Osteocyte (in vitro differentiated cells): ENCODE measurements at regions not wholly inside any gene's neighbourhood (a gene's known extent, or its start where the extent isn't known, plus 50 kb on each side); places are given as distances from the start of the nearest gene placed in this dataset.

Experiments
- DNase-seq: peaks from one replicate; pipeline ENCODE4 v3.0.0; 2021; ENCODE audit warnings: mixed read lengths; ENCODE audit not compliant: unreplicated experiment; ENCODE audit errors: extremely low spot score
- H3K27ac Mint-ChIP-seq: one replicate; pipeline ENCODE4 v1.8.0; 2021; ENCODE audit warnings: mild to moderate bottlenecking, mixed read lengths; ENCODE audit not compliant: unreplicated experiment
- H3K27me3 Mint-ChIP-seq: one replicate; pipeline ENCODE4 v1.8.0; 2021; ENCODE audit warnings: mixed read lengths; ENCODE audit not compliant: unreplicated experiment
- H3K36me3 Mint-ChIP-seq: one replicate; pipeline ENCODE4 v1.8.0; 2021; ENCODE audit warnings: mixed read lengths; ENCODE audit not compliant: unreplicated experiment
- H3K4me1 Mint-ChIP-seq: one replicate; pipeline ENCODE4 v1.8.0; 2021; ENCODE audit warnings: mixed read lengths; ENCODE audit not compliant: unreplicated experiment
- H3K4me3 Mint-ChIP-seq: one replicate; pipeline ENCODE4 v1.8.0; 2021; ENCODE audit warnings: mild to moderate bottlenecking, moderate library complexity, mixed read lengths; ENCODE audit not compliant: unreplicated experiment
- H3K9me3 Mint-ChIP-seq: one replicate; pipeline ENCODE4 v1.8.0; 2021; ENCODE audit warnings: mixed read lengths; ENCODE audit not compliant: unreplicated experiment
- TF ChIP-seq, protein P1 (sequence below): fragments of 200-600 bp; sonication (generic); IDR thresholded peaks from 2 replicates; pipeline ENCODE4 v1.5.0; 2021; ENCODE audit warnings: antibody characterized with exemption, mild to moderate bottlenecking, moderate library complexity

DNA sequence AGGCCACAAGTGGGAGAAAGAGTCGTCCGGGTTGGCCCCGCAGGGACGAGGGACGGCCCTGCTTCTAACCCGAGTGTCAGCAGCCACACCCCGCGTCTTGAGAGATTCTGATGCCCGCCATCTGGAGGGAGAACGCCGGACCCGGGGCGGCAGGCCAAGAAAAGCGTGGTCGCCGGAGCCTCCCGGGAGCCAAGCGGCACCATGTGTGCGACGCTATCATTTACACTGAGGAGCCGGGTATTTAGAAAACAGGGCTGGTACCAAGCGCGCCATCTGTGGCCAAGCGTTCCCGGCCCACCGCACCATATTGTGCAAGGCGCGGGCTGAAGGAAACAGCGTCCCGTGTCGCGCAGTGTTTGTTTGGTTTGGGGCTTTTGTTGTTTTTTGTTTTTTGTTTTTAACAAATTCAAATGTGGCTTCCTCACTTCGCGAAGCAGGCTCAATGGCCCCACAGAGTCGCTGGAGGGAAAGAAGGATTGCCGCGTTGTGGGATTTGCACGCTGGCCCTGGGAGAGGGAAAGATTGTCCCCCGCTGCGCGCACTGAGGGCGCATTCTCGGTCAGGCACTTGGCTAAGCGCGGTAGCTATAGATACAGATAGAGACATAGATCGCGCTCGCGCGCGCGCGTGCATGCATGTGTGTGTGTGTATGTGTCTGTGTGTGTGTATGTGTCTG is 153.8 kb downstream of the BCL11B start:
- H3K36me3 Mint-ChIP-seq: no peaks in the 10 kb centered on the region
- H3K4me3 Mint-ChIP-seq: no peak overlapping the region
- TF ChIP-seq, protein P1, sequence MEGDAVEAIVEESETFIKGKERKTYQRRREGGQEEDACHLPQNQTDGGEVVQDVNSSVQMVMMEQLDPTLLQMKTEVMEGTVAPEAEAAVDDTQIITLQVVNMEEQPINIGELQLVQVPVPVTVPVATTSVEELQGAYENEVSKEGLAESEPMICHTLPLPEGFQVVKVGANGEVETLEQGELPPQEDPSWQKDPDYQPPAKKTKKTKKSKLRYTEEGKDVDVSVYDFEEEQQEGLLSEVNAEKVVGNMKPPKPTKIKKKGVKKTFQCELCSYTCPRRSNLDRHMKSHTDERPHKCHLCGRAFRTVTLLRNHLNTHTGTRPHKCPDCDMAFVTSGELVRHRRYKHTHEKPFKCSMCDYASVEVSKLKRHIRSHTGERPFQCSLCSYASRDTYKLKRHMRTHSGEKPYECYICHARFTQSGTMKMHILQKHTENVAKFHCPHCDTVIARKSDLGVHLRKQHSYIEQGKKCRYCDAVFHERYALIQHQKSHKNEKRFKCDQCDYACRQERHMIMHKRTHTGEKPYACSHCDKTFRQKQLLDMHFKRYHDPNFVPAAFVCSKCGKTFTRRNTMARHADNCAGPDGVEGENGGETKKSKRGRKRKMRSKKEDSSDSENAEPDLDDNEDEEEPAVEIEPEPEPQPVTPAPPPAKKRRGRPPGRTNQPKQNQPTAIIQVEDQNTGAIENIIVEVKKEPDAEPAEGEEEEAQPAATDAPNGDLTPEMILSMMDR: no peak

DNA sequence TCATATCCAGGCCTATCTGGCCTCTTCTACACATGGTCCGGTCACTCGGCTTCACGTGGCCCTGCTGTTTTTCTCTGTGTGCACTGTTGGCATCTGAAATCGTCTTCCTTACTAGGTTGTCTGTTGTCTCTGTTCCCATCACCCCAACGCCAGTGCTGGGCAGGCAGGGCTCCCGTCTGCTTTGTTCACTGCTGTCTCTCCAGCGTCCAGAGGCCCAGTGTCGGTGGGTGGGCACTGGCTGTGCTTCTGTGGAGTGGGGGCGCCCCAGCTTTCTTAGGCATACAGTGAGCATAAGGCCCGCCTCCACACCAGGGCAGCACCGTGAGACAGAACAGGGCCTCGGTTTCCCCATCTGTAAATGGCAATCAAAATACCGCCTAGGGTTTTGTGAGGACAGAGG is 153.1 kb downstream of the BCL11B start:
- no peak overlapping the region for H3K27ac Mint-ChIP-seq
- H3K36me3 Mint-ChIP-seq: no peaks in the 10 kb centered on the region
- H3K4me1 Mint-ChIP-seq: no peaks in the 10 kb centered on the region
- DNase-seq: peak; percentile 80
- peaks cover 12% of the 10 kb centered on the region for H3K27me3 Mint-ChIP-seq
- no peak overlapping the region for H3K4me3 Mint-ChIP-seq
- H3K9me3 Mint-ChIP-seq: peaks cover 7% of the 10 kb centered on the region
- TF ChIP-seq, protein P1: no peak

More for the DNA sequence above, 153.8 kb downstream of the BCL11B start:
- Mint-ChIP-seq H3K9me3 (peaks cover 7% of the 10 kb centered on the region), H3K27me3 (peaks cover 12% of the 10 kb centered on the region), H3K27ac (no peak overlapping the region), H3K4me1 (no peaks in the 10 kb centered on the region)
- DNase-seq: peak; percentile 77
